PC-9 (cell line): ENCODE measurements at regions not wholly inside any gene's neighbourhood (a gene's known extent, or its start where the extent isn't known, plus 50 kb on each side); places are given as distances from the start of the nearest gene placed in this dataset.

ENCODE experiments used
- BruUV-seq: library from RNA; stranded (reverse); fragments of 400-500 nt; replicated peaks from 2 replicates; lab custom pipeline; 2021; lab: Mats Ljungman, UMichigan
- CTCF ChIA-PET: fragments of 300-600 bp; sonication (Branson Sonifier 250); formaldehyde crosslinking; loops from one replicate; lab custom pipeline; 2022; ENCODE audit warnings: antibody characterized with exemption; lab: Charles Lee
- POLR2A ChIA-PET: fragments of 300-600 bp; sonication (Branson Sonifier 250); formaldehyde crosslinking; loops from one replicate; lab custom pipeline; 2022; ENCODE audit warnings: antibody characterized with exemption; ENCODE audit not compliant: unreplicated experiment; lab: Charles Lee
- DNase-seq, 2 experiments: peaks; one replicate each; pipeline versions ENCODE4 v3.0.0 to v3.0.0-alpha.2; 2015 to 2022; ENCODE audit warnings: mixed read lengths in 1 of 2
- H2AFZ ChIP-seq: fragments of 200-600 bp; sonication (generic); 2 replicates; pipeline ENCODE4 v1.8.1; 2017; ENCODE audit warnings: antibody characterized with exemption
- H3F3A ChIP-seq: fragments of 200-600 bp; sonication (generic); 2 replicates; pipeline ENCODE4 v1.8.1; 2017; ENCODE audit warnings: antibody characterized with exemption, mild to moderate bottlenecking, low read depth; ENCODE audit not compliant: insufficient read depth
- H3K27ac ChIP-seq: fragments of 200-600 bp; sonication (generic); 2 replicates; pipeline ENCODE4 v1.6.1; 2016; ENCODE audit warnings: mixed run types
- H3K27me3 ChIP-seq: fragments of 200-600 bp; sonication (generic); 2 replicates; pipeline ENCODE4 v1.6.1; 2016; ENCODE audit warnings: low read depth, mixed run types; ENCODE audit not compliant: insufficient read depth
- H3K36me3 ChIP-seq: fragments of 200-600 bp; sonication (generic); 2 replicates; pipeline ENCODE4 v1.6.1; 2016; ENCODE audit warnings: low read depth, mixed run types
- H3K4me1 ChIP-seq: fragments of 200-600 bp; sonication (generic); replicated peaks from 2 replicates; pipeline ENCODE4 v1.6.1; 2016; ENCODE audit warnings: mixed run types; ENCODE audit not compliant: insufficient read depth
- H3K4me2 ChIP-seq: fragments of 200-600 bp; sonication (generic); 2 replicates; pipeline ENCODE4 v1.6.1; 2017; ENCODE audit warnings: mixed run types
- H3K4me3 ChIP-seq: fragments of 200-600 bp; sonication (generic); 2 replicates; pipeline ENCODE4 v1.6.1; 2016; ENCODE audit warnings: mixed run types
- H3K79me2 ChIP-seq: fragments of 200-600 bp; sonication (generic); 2 replicates; pipeline ENCODE4 v1.6.1; 2017; ENCODE audit warnings: low read depth, mixed run types
- H3K9me2 ChIP-seq: fragments of 200-600 bp; sonication (generic); 2 replicates; pipeline ENCODE4 v1.8.1; 2017; ENCODE audit warnings: mild to moderate bottlenecking; ENCODE audit not compliant: insufficient read depth
- H3K9me3 ChIP-seq: fragments of 200-600 bp; sonication (generic); 2 replicates; pipeline ENCODE4 v1.8.1; 2016; ENCODE audit warnings: low read depth; ENCODE audit not compliant: insufficient read depth
- H4K20me1 ChIP-seq: fragments of 200-600 bp; sonication (generic); 2 replicates; pipeline ENCODE4 v1.8.1; 2017; ENCODE audit not compliant: insufficient read depth
- EZH2 ChIP-seq: fragments of 200-600 bp; sonication (generic); IDR thresholded peaks from 2 replicates; pipeline ENCODE4 v1.8.0; 2017; ENCODE audit warnings: antibody characterized with exemption, low read depth
- intact Hi-C: fragments of 100-400 bp; cut with micrococcal nuclease; formaldehyde crosslinking; loops from one replicate; pipeline ENCODE4 v1.10.0; 2022; ENCODE audit not compliant: unreplicated experiment
- TF ChIP-seq, protein P1 (sequence below): fragments of 200-600 bp; sonication (generic); conservative IDR thresholded peaks from 2 replicates; pipeline ENCODE4 v1.6.1; 2017; ENCODE audit warnings: mixed run types, antibody characterized with exemption, mild to moderate bottlenecking, moderate library complexity

DNA sequence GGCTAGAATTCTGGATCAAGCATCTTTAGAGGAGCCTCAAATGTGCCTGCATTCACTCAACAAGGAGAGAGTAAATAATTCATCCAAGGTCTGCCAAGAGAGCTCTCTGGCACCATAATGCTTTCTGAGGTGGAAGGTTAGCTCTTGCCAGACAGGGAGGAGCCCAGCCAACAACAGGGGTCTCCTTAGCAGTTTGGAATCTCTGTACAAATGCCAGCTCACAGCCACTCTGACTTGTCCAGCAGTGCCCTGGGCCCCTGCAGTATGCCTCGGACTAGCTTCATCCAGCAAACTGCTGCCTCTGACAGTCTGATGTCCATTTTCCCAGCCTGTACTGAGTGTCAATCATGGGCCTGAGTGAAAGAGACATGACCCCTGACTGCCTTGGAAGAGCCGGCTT lies 127.2 kb upstream of the SLC44A1 start:
- H3F3A ChIP-seq: peaks cover 13% of the 10 kb centered on the region; the same call in 1 of the 2 replicates
- H3K9me3 ChIP-seq: no peaks in the 10 kb centered on the region
- TF ChIP-seq EZH2: no peak
- TF ChIP-seq, protein P1, sequence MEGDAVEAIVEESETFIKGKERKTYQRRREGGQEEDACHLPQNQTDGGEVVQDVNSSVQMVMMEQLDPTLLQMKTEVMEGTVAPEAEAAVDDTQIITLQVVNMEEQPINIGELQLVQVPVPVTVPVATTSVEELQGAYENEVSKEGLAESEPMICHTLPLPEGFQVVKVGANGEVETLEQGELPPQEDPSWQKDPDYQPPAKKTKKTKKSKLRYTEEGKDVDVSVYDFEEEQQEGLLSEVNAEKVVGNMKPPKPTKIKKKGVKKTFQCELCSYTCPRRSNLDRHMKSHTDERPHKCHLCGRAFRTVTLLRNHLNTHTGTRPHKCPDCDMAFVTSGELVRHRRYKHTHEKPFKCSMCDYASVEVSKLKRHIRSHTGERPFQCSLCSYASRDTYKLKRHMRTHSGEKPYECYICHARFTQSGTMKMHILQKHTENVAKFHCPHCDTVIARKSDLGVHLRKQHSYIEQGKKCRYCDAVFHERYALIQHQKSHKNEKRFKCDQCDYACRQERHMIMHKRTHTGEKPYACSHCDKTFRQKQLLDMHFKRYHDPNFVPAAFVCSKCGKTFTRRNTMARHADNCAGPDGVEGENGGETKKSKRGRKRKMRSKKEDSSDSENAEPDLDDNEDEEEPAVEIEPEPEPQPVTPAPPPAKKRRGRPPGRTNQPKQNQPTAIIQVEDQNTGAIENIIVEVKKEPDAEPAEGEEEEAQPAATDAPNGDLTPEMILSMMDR: no peak
- H2AFZ ChIP-seq: no peak overlapping the region
- intact Hi-C loops: loop anchor here (5.0 kb wide), 1 partner anchor 45 kb away; no protein-coding TSS in a partner anchor
- H3K36me3 ChIP-seq: no peaks in the 10 kb centered on the region
- no peak overlapping the region for H3K27ac ChIP-seq
- H4K20me1 ChIP-seq: no peaks in the 10 kb centered on the region
- H3K4me3 ChIP-seq: no peak overlapping the region
- H3K79me2 ChIP-seq: no peaks in the 10 kb centered on the region
- CTCF ChIA-PET: no interaction called here
- no peaks in the 10 kb centered on the region for H3K27me3 ChIP-seq
- no TSS peak for BruUV-seq
- POLR2A ChIA-PET: no interaction called here
- H3K4me1 ChIP-seq: peaks cover 27% of the 10 kb centered on the region
- DNase-seq: no peak
- no peaks in the 10 kb centered on the region for H3K9me2 ChIP-seq
- H3K4me2 ChIP-seq: no peak overlapping the region

- Histone ChIP-seq H3K4me1 (peaks cover 27% of the 10 kb centered on the region), H3K4me2 (peak overlapping the region; percentile 20; the same call in 1 of the 2 replicates), H3K79me2 (no peaks in the 10 kb centered on the region), H3K27me3 (no peaks in the 10 kb centered on the region), H3K27ac (peak overlapping the region; percentile 31; the same call in 1 of the 2 replicates), H2AFZ (peak overlapping the region; percentile 16; the same call in 1 of the 2 replicates), H3K9me2 (no peaks in the 10 kb centered on the region), H3K9me3 (no peaks in the 10 kb centered on the region), H3K36me3 (no peaks in the 10 kb centered on the region), H3K4me3 (no peak overlapping the region), H4K20me1 (no peaks in the 10 kb centered on the region), H3F3A (peaks cover 13% of the 10 kb centered on the region; the same call in 1 of the 2 replicates)
- intact Hi-C loops: loop anchor here (5.0 kb wide), 1 partner anchor 46 kb away; no protein-coding TSS in a partner anchor
- TF ChIP-seq, protein P1: no peak
- no peak for TF ChIP-seq EZH2
- peak; percentile 43 to 64 for DNase-seq
- CTCF ChIA-PET: no interaction called here
- POLR2A ChIA-PET: no interaction called here
- BruUV-seq: no TSS peak
These were observed 125.8 kb upstream of the SLC44A1 start for GRCh38 chr9:105118636-105119035.

DNA sequence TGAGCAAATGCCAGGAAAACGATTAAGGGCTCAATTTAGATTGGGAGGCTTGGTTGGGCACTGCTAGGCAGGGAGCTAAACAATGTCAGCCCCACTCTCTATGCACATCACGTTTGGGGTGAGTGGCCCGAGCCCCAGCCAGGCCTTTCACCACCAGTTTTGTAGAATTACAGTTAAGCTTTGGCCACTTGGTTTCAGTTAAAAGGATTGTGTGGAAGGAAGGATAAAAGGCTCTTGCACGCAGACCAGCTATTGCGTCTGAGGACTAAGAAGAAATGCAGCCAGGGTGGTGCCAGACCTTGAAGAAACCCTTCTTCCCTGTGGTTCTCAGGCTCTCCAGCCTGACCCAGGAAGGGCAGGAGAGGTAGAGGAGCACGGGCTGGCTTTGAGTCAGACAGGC lies 125.3 kb upstream of the SLC44A1 start:
- peak overlapping the region; percentile 16; the same call in 1 of the 2 replicates for H2AFZ ChIP-seq
- no peak overlapping the region for H3K4me2 ChIP-seq
- no peaks in the 10 kb centered on the region for H4K20me1 ChIP-seq
- H3K9me3 ChIP-seq: no peaks in the 10 kb centered on the region
- DNase-seq: no peak
- TF ChIP-seq EZH2: no peak
- TF ChIP-seq, protein P1: no peak
- no peaks in the 10 kb centered on the region for H3K9me2 ChIP-seq
- H3K27me3 ChIP-seq: no peaks in the 10 kb centered on the region
- peak overlapping the region; percentile 31; the same call in 1 of the 2 replicates for H3K27ac ChIP-seq
- no peaks in the 10 kb centered on the region for H3K79me2 ChIP-seq
- peaks cover 27% of the 10 kb centered on the region for H3K4me1 ChIP-seq
- H3K36me3 ChIP-seq: no peaks in the 10 kb centered on the region
- peaks cover 13% of the 10 kb centered on the region; the same call in 1 of the 2 replicates for H3F3A ChIP-seq
- BruUV-seq: no TSS peak
- no peak overlapping the region for H3K4me3 ChIP-seq
- POLR2A ChIA-PET: interaction anchor here (0.7 kb wide), 1 partner anchor 263 kb away, joined by 7 read pairs; no protein-coding TSS in a partner anchor
- intact Hi-C loops: loop anchor here (5.0 kb wide), 1 partner anchor 47 kb away; no protein-coding TSS in a partner anchor
- CTCF ChIA-PET: no interaction called here
